ENCODE measurements at regions not wholly inside any gene's neighbourhood (a gene's known extent, or its start where the extent isn't known, plus 50 kb on each side); places are given as distances from the start of the nearest gene placed in this dataset.
"Not testable (repeated sequence)": the region's sequence is repeated elsewhere in the genome, so short reads cannot be mapped to it uniquely, and the experiment has no call there.

- no peak for DNase-seq (ENCODE audit: low read depth)
Observed at GRCh38 chr20:36082315-36082915, 72.1 kb upstream of the EPB41L1 start.

GRCh38 chr20:36083200-36083599 is 71.3 kb upstream of the EPB41L1 start:
- DNase-seq (ENCODE audit: low read depth): not testable (repeated sequence)

- no peak for DNase-seq (ENCODE audit: low read depth)
Observed at GRCh38 chr20:36084356-36084755, 70.2 kb upstream of the EPB41L1 start.

GRCh38 chr20:36084897-36085613 is 69.5 kb upstream of the EPB41L1 start:
- DNase-seq (ENCODE audit: low read depth): peak; percentile 82

- peak; percentile 91 for DNase-seq (ENCODE audit: low read depth)
Observed at GRCh38 chr20:36085686-36086267, 68.8 kb upstream of the EPB41L1 start.

GRCh38 chr20:36086767-36087166 is 67.8 kb upstream of the EPB41L1 start:
- DNase-seq (ENCODE audit: low read depth): peak; percentile 58

- DNase-seq (ENCODE audit: low read depth): no peak
Observed at GRCh38 chr20:36090223-36090622, 64.3 kb upstream of the EPB41L1 start.

- no peak for DNase-seq (ENCODE audit: low read depth)
Observed at GRCh38 chr20:36091561-36092397, 62.8 kb upstream of the EPB41L1 start.

GRCh38 chr20:36092398-36093024 is 62.0 kb upstream of the EPB41L1 start:
- DNase-seq (ENCODE audit: low read depth): no peak

- peak; percentile 51 for DNase-seq (ENCODE audit: low read depth)
Observed at GRCh38 chr20:36093025-36093803, 61.3 kb upstream of the EPB41L1 start.

GRCh38 chr20:36093804-36094145 is 60.8 kb upstream of the EPB41L1 start:
- DNase-seq (ENCODE audit: low read depth): no peak

GRCh38 chr20:36094497-36094896 is 60.0 kb upstream of the EPB41L1 start:
- DNase-seq (ENCODE audit: low read depth): no peak

GRCh38 chr20:36096435-36096834 is 58.1 kb upstream of the EPB41L1 start:
- DNase-seq (ENCODE audit: low read depth): no peak

GRCh38 chr20:36097337-36098151 is 57.0 kb upstream of the EPB41L1 start:
- no peak for DNase-seq (ENCODE audit: low read depth)

GRCh38 chr20:36098364-36098763 is 56.2 kb upstream of the EPB41L1 start:
- peak; percentile 71 for DNase-seq (ENCODE audit: low read depth)

- no peak for DNase-seq (ENCODE audit: low read depth)
Observed at GRCh38 chr20:36099106-36099505, 55.4 kb upstream of the EPB41L1 start.

- no peak for DNase-seq (ENCODE audit: low read depth)
Observed at GRCh38 chr20:36101192-36101591, 53.3 kb upstream of the EPB41L1 start.

GRCh38 chr20:36102306-36102705 is 52.2 kb upstream of the EPB41L1 start:
- DNase-seq (ENCODE audit: low read depth): no peak

GRCh38 chr20:36102809-36103596 is 51.5 kb upstream of the EPB41L1 start:
- DNase-seq (ENCODE audit: low read depth): no peak

All from M059J (cell line).